Common myeloid progenitor, CD34-positive (primary cell): ENCODE measurements at regions not wholly inside any gene's neighbourhood (a gene's known extent, or its start where the extent isn't known, plus 50 kb on each side); places are given as distances from the start of the nearest gene placed in this dataset.

Source experiments
- CTCF ChIA-PET: fragments of 350-600 bp; sonication (Branson Sonifier 250); formaldehyde crosslinking; loops from one replicate; lab custom pipeline; 2021; ENCODE audit warnings: antibody characterized with exemption; lab: Charles Lee
- POLR2A ChIA-PET: fragments of 350-600 bp; sonication (Branson Sonifier 250); formaldehyde crosslinking; loops from one replicate; lab custom pipeline; 2021; ENCODE audit warnings: antibody characterized with exemption; lab: Charles Lee
- DNase-seq, 3 donors: peaks; one replicate each; pipeline versions ENCODE4 v3.0.0 to v3.0.0-alpha.2; 2013
- H3K27ac ChIP-seq, 2 experiments: 1 replicate in 1 of 2; 2 replicates in 1 of 2; pipeline ENCODE4 v1.7.0; 2013; ENCODE audit warnings: inconsistent platforms in 2 of 2, low read length in 2 of 2, mild to moderate bottlenecking in 2 of 2, low read depth in 1 of 2, moderate library complexity in 1 of 2; ENCODE audit not compliant: severe bottlenecking in 2 of 2, insufficient read depth in 1 of 2, poor library complexity in 1 of 2
- H3K27me3 ChIP-seq, 5 experiments: replicated peaks in 2 of 5; 1 replicate in 3 of 5; 2 replicates in 2 of 5; pipeline versions ENCODE4 v1.6.1 to v1.7.0; 2013; ENCODE audit warnings: low read length in 4 of 5, mild to moderate bottlenecking in 2 of 5, moderate library complexity in 2 of 5, inconsistent platforms in 1 of 5; ENCODE audit not compliant: insufficient read depth in 5 of 5, control insufficient read depth in 4 of 5
- H3K36me3 ChIP-seq, 4 experiments: 1 replicate in 2 of 4; 2 replicates in 2 of 4; pipeline versions ENCODE4 v1.6.1 to v1.7.0; 2013; ENCODE audit warnings: low read length in 3 of 4, control low read depth in 1 of 4, mild to moderate bottlenecking in 1 of 4; ENCODE audit not compliant: control insufficient read depth in 4 of 4, insufficient read depth in 4 of 4
- H3K4me1 ChIP-seq, 4 experiments: 1 replicate in 3 of 4; 2 replicates in 1 of 4; pipeline versions ENCODE4 v1.6.1 to v1.7.1; 2013; ENCODE audit warnings: low read length in 3 of 4, mild to moderate bottlenecking in 3 of 4, control low read depth in 1 of 4, inconsistent platforms in 1 of 4, moderate library complexity in 1 of 4; ENCODE audit not compliant: control insufficient read depth in 4 of 4, insufficient read depth in 4 of 4; ENCODE audit errors: control extremely low read depth in 1 of 4
- H3K4me3 ChIP-seq, 7 experiments: 1 replicate in 4 of 7; 2 replicates in 3 of 7; pipeline versions ENCODE4 v1.5.1 to v1.7.0; 2013; ENCODE audit warnings: mild to moderate bottlenecking in 7 of 7, low read length in 6 of 7, moderate library complexity in 6 of 7, inconsistent platforms in 2 of 7, low read depth in 2 of 7, control low read depth in 1 of 7; ENCODE audit not compliant: insufficient read depth in 4 of 7, control insufficient read depth in 1 of 7; ENCODE audit errors: extremely low read depth in 1 of 7
- H3K9me3 ChIP-seq, 5 experiments: 1 replicate in 4 of 5; 2 replicates in 1 of 5; pipeline versions ENCODE4 v1.6.1 to v1.7.1; 2013; ENCODE audit warnings: low read length in 4 of 5, mild to moderate bottlenecking in 2 of 5, inconsistent platforms in 1 of 5, low read depth in 1 of 5, moderate library complexity in 1 of 5; ENCODE audit not compliant: control insufficient read depth in 4 of 5, insufficient read depth in 2 of 5; ENCODE audit errors: control extremely low read depth in 1 of 5
- WGBS: methylation state at CpG from one replicate; pipeline ENCODE4 v1.1.5; 2013; ENCODE audit not compliant: insufficient coverage; 5-methylcytosine and 5-hydroxymethylcytosine counted together

DNA sequence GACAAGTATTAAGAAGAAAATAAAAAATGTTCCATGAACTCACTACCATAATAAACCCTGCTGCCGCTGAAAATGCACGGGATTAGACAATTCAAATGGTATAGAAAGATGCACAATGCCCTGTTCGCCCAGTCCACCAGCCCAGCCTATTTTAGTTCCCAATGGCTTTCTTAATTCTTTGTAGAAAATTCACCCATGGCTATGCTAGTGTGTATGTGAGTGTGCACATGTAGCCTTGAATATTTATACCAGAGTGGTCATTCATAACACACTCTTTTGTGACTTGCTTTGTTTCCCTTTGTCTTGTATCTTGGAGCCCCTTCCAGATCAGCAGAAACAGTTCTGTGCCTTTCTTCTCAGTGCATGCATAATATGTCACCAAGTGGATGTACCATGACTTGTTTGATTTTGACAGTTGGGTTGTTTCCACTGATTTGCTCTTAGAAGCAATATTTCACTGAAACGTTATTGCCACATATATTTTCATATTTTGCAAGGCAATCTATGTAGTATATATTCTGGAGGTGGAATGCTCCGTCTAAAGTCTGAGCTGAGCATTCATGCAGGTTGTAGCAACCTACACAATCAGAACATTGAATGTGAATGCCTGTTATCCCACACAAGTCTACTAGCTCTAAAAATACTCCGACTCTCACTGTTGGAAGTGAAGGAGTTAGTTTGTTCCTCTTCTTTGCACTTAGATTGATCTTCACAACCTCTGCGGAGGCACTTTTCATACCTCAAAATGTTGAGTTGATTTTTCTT is 383.0 kb upstream of the EEF2KMT start:
- DNase-seq: no peak
- WGBS: 100% methylated on average over 2 of the region's 7 CpGs
- ChIA-PET POLR2A (no interaction called here), CTCF (interaction anchor here (2.1 kb wide), 1 partner anchor 9 kb away, joined by 7 read pairs; no protein-coding TSS in a partner anchor)
- no peak overlapping the region for H3K27ac ChIP-seq
- no peaks in the 10 kb centered on the region for H3K4me1 ChIP-seq
- H3K9me3 ChIP-seq: no peaks in the 10 kb centered on the region
- no peak overlapping the region for H3K4me3 ChIP-seq
- peaks cover 0 to 4% (median 0%) of the 10 kb centered on the region in 5 experiments for H3K27me3 ChIP-seq
- H3K36me3 ChIP-seq: no peaks in the 10 kb centered on the region

DNA sequence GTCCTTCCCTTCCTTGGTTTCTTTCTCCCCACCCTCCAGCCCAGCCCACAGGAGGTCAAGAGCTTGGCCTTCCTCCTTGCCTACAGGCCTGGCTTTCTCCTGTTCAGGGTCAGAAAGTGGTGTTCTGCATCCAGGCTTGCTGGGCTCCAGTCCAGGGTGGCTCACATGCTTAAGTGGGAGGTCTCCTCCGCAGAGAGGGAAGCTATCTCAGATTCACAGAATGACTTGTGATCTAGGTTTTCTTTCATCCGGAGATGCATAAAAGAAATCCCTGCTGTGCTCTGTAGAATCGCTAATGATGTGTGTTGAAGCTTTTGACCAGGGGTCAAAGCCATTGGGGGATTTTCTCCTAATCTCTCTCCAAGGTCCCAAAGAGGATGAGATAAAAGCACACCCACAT is 382.3 kb upstream of the EEF2KMT start:
- H3K4me3 ChIP-seq: no peak overlapping the region

DNA sequence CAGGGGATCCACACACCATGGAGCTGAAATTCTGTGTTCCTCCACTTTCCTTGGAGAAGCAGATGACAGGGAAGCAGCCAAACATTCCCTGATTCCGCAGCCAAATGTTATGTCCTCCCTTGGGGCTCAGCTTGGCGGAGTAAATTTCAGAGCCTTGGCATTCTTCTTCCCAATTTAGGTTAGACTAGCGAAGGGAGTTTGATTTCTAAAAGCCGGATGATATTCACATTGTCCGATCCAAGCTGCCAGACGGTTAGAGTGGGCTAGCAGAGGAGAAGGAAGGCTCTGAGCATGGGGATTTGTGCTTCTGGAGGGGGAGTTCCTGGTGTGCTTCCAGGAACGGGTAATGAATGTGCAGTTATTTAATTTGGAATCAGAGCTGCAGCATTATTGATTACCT is 380.4 kb upstream of the EEF2KMT start:
- WGBS: 79% methylated on average over 4 of the region's 7 CpGs
- H3K4me3 ChIP-seq: no peak overlapping the region
- no peak for DNase-seq
- CTCF ChIA-PET: interaction anchor here (2.1 kb wide), 1 partner anchor 12 kb away, joined by 7 read pairs; no protein-coding TSS in a partner anchor
- H3K4me1 ChIP-seq: no peaks in the 10 kb centered on the region
- no peaks in the 10 kb centered on the region for H3K36me3 ChIP-seq
- no peak overlapping the region for H3K27ac ChIP-seq
- H3K27me3 ChIP-seq: peaks cover 0 to 5% (median 0%) of the 10 kb centered on the region in 5 experiments
- H3K9me3 ChIP-seq: no peaks in the 10 kb centered on the region
- POLR2A ChIA-PET: no interaction called here

More for the DNA sequence above, 382.3 kb upstream of the EEF2KMT start:
- Histone ChIP-seq H3K27me3 (peaks cover 0 to 4% (median 0%) of the 10 kb centered on the region in 5 experiments), H3K36me3 (no peaks in the 10 kb centered on the region), H3K9me3 (no peaks in the 10 kb centered on the region), H3K4me1 (no peaks in the 10 kb centered on the region), H3K27ac (no peak overlapping the region)
- DNase-seq: no peak
- ChIA-PET CTCF (interaction anchor here (2.1 kb wide), 1 partner anchor 10 kb away, joined by 7 read pairs; no protein-coding TSS in a partner anchor), POLR2A (no interaction called here)
- 17% methylated on average over 1 of the region's 3 CpGs for WGBS

DNA sequence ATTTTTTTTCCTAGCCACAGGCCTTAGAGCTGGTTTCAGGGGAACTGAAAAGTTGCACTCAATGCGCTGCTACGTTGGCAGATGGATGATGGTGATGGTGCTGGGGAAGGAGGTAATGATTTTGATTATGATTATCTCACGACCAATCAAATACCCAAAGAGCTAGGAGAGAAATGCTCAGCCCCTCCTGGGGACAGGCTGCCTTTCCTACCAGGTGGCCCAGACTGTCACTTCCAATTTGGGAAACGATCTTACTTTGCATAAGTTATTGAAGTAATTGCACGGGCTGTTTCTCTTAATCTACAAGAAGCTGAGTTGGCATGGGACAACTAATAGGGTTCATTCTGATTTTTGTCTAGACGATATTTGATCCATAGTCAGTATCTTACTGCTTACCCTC is 379.7 kb upstream of the EEF2KMT start:
- H3K36me3 ChIP-seq: no peaks in the 10 kb centered on the region
- WGBS: 100% methylated on average over 1 of the region's 6 CpGs
- peaks cover 0 to 11% (median 5%) of the 10 kb centered on the region in 5 experiments for H3K27me3 ChIP-seq
- no peaks in the 10 kb centered on the region for H3K4me1 ChIP-seq
- H3K9me3 ChIP-seq: no peaks in the 10 kb centered on the region
- POLR2A ChIA-PET: no interaction called here
- DNase-seq: no peak
- no peak overlapping the region for H3K4me3 ChIP-seq
- no peak overlapping the region for H3K27ac ChIP-seq
- CTCF ChIA-PET: no interaction called here

DNA sequence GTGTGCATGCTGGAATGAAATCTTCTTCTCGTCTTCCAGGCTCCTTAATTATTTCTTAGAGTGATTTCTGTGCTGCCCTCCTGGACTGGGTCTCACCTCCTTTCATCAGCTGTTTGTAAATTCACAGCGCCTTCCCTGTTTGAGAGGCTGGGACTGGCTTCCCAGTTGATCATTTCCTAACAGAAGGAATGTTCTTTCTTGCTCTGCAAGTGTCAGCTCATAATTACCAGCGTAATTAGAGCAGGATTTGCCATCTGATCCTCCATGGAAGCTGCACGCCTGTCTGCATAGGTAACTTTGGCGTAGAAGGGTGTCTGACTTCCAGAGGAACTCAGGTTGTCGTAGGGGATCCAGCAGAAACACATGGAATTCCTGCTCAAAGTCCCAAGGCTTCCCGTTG is 375.0 kb upstream of the EEF2KMT start:
- WGBS: 61% methylated on average over 7 of the region's 7 CpGs

DNA sequence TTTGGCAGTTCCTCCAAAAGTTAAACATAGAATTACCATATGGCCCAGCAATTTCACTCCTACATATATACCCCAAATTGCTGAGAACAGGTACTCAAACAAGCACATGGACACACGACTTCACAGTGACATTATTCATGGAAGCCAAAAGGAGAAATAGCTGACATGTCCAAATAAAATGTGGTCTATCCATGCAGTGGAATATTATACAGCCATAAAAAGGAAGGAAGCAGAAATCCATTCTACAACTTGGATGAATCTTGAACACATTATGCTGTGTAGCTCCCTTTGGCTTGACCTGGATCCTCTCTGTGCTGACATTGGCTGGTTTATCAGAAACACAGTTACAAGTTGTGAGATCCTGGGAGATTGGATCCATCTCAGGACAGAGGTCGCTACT is 370.9 kb upstream of the EEF2KMT start:
- Histone ChIP-seq H3K27me3 (peaks cover 5 to 22% (median 8%) of the 10 kb centered on the region in 5 experiments), H3K4me3 (no peak overlapping the region), H3K27ac (no peak overlapping the region), H3K9me3 (peaks cover 0 to 2% (median 0%) of the 10 kb centered on the region in 5 experiments), H3K36me3 (no peaks in the 10 kb centered on the region), H3K4me1 (no peaks in the 10 kb centered on the region)
- DNase-seq: no peak
- WGBS: 100% methylated on average over 1 of the region's 2 CpGs
- CTCF ChIA-PET: interaction anchor here (1.0 kb wide), 1 partner anchor 21 kb away, joined by 3 read pairs; no protein-coding TSS in a partner anchor
- POLR2A ChIA-PET: no interaction called here

More for the DNA sequence above, 375.0 kb upstream of the EEF2KMT start:
- peaks cover 0 to 2% (median 0%) of the 10 kb centered on the region in 5 experiments for H3K9me3 ChIP-seq
- H3K27ac ChIP-seq: no peak overlapping the region
- peaks cover 5 to 22% (median 8%) of the 10 kb centered on the region in 5 experiments for H3K27me3 ChIP-seq
- ChIA-PET CTCF (no interaction called here), POLR2A (no interaction called here)
- no peak for DNase-seq
- H3K4me1 ChIP-seq: no peaks in the 10 kb centered on the region
- H3K36me3 ChIP-seq: no peaks in the 10 kb centered on the region
- H3K4me3 ChIP-seq: no peak overlapping the region

DNA sequence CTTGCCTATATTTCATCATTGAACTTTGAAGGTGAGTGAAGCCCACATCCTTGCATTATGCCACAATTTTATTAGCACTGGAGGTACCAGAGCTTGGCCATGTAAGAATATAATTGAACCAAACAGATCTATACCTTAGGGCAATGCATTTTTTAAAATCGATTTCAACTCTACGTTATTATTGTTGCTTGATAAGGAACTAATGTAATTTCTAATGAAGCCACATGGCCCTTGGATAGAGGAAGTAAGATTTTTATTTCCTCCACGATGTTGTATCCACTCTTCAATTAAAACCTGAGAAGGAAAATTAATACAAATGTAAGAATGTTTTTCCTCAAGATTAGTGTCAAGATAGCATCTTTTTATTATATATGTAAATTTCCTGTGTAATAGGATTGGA is 370.0 kb upstream of the EEF2KMT start:
- CTCF ChIA-PET: no interaction called here
- H3K27me3 ChIP-seq: peaks cover under 1 to 16% (median 8%) of the 10 kb centered on the region in 5 experiments
- H3K4me1 ChIP-seq: no peaks in the 10 kb centered on the region
- no peaks in the 10 kb centered on the region for H3K36me3 ChIP-seq
- no CpG with 5 or more reads among the region's 3 CpGs for WGBS
- POLR2A ChIA-PET: no interaction called here
- peaks cover 0 to 2% (median 0%) of the 10 kb centered on the region in 5 experiments for H3K9me3 ChIP-seq
- no peak for DNase-seq
- no peak overlapping the region for H3K4me3 ChIP-seq
- no peak overlapping the region for H3K27ac ChIP-seq
